CD1c-positive myeloid dendritic cell (primary cell): ENCODE measurements at regions not wholly inside any gene's neighbourhood (a gene's known extent, or its start where the extent isn't known, plus 50 kb on each side); places are given as distances from the start of the nearest gene placed in this dataset.
"Not testable (repeated sequence)": the region's sequence is repeated elsewhere in the genome, so short reads cannot be mapped to it uniquely, and the experiment has no call there.

Experiments used
- DNase-seq: peaks from one replicate; pipeline ENCODE4 v3.0.0-alpha.2; 2016; ENCODE audit errors: extremely low spot score

DNA sequence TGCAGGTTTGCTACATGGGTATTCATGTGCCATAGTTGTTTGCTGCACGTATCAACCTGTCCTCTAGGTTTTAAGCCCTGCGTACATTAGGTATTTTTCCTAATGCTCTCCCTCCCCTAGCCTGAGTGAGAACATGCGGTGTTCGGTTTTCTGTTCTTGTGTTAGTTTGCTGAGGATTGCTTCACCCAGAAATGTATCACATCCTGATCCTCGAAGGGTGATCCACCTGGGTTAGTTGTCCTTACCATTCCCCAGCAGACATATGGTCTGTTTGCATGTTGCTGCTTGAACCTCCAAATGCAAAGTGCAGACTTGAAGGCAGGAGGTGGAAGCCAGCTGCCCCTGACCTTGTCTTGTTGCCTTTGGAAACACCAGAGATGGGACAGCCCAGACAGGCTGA, 161.5 kb upstream of the WDR1 start:
- DNase-seq: no peak

DNA sequence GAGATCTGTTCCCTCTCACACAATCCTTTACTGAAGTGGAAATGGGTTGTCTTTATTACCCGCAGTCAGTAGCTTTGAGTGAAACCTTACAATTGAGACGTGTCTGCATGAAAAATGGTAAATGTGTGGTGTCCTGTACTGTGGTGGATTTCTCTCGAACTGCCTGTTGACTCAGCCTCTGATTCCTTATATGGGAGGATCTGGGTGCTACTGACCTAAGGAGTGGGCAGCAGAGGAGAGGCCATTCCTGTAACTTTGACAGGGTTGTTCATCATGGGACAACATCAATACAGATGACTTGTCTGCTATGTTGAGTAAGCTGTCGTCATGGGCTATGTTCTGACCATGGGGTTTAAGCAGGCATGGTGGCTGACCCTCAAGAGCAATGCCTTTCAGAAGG, 159.6 kb upstream of the WDR1 start:
- DNase-seq: no peak

DNA sequence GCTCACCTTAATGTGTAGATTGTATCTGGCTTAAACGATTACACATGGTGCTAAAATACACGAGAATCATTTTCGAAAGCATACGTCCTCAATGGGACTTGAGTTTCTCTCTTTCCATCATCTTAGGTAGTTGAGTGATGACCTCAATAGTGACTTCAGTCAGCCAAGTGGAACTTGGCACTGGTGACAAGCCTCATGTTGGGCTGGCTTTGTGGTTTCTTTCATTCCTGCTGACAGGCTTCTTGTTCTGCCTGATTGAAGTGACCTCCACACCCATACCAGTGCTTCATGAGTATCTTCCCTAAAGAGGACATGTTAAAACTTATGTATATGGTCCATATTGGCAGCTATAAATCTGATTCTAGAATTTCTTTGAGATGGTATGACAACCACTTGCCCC, 159.1 kb upstream of the WDR1 start:
- no peak for DNase-seq

DNA sequence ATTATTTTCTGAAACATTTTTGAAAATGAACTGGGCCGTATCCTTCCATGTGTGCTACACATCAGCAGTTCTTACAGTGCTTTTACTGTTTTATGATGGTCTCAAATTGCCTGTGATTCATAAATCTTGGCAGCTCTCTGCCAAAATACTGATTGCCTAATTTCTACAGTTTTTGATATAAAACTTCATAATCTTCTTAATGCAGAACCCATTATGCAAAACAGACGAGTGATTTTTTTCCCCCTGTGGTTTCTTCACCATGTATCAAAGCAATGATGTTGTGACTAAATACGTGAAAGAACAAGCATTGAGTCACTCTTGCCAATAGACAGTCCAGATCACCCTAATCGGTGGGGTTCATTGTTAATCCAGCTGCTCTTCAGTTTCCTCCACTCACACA, 156.4 kb upstream of the WDR1 start:
- DNase-seq: no peak

DNA sequence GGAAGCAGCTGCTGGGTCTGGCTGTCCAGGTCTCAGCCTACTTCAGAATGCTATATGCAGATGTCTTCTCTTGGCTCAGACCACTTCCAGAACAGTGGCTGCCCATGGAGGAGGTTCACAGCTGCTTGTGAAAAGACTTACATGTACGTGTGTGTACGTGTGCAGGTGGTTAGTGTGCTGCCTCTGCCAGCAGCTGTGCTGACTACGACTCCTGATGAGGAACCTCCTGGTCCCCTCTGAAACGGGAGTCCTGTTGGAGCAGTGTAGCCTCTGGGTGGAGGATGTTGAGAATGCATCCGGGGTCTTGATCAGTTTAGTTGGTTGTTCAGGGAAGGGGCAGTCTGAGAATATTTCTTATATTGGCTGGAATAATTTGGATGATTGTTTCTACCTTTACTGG, 155.9 kb upstream of the WDR1 start:
- DNase-seq: no peak

DNA sequence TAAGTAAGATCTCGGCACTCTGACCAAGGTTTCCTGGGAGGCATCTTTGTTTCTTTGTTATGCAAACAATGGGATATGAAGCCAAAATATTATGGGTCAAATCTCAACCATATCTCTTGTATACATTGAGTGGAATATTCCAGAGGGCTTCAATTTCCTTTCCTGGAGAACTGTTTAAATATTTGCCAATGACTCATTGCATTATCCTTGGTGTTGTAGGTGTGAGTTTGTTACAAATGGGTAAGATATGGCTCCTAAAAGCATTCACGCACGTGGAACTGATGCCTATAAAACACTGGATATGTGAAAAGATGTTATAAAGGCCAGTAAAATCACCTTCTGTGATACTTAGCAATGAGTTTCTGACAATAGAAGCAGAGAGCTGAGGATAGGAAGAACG, 150.5 kb upstream of the WDR1 start:
- DNase-seq: no peak

DNA sequence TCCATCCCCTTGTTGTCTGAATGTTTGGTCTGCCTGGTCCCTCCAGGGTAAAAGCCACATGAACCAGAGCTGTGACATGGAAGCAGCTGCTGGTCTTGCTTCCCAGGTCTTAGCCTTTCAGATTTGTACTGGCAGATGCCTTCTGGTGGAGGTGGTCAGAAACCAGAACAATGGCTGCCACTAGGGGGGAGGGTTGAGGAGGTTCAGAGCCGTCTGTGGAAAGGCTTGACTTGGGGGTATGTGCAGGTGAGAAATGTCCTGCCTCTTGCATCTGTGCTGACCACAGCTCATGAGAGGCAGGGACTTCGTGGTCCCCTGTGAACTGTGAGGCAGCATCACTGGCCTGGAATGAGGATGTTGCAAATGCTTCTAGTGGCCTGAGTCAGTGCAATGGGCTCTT, 144.2 kb upstream of the WDR1 start:
- no peak for DNase-seq

DNA sequence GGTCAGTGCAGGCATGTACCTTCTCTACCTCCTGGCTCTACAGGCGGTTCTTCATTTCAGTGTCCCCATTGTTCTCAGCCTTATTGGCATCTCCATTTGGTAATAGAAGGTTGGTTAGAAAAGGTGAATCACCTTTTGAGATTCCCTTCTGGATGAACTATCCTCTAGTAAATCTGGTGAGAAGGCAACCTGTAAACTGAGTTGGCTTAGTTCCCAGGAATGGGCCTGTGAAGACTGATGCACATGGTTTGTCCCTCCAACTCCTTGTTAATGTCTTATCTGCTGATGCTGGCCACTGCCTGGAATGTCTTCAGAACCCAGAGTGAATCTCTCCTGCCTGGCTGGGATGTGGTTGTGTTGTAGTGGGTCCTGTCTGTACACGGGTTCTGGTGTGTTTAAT, 143.4 kb upstream of the WDR1 start:
- DNase-seq: no peak

DNA sequence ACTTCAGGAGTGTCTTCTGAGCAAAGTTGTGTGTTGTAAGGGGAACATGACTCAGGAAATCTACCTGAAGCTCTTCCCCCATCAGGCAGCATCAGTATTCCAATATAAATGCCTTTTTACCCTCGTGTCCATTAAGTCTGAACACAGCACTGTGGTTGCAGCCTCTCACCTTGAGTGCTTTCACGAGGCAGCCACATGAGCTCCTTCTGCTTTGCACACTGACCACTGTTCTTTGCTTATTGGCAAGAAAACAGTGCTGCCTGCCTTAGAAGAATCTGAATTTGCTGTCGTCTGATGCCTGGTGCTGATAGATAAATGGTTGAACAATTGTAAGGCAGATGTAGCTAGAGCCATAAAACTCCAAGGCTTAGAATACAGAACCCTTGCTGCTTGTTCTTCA, 139.6 kb upstream of the WDR1 start:
- no peak for DNase-seq

DNA sequence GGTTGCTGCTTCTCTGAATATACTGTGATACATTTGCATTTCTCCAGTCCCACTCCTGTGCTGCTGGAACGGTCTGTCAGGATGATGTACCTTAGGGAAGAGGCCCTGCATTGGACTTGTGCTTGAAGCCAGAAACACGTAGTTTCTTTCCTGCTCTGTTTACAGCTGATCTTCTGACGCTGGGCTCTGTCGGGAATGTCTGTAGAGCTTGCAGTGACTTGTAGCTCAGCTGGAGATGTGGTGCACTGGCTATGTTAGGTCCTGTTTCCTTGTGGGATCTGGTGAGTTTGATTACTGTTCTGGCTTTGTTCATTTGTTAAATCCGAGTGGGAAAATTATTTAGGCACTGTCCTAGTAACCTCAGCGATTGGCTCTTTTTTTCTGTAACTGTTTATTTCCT, 137.2 kb upstream of the WDR1 start:
- DNase-seq: no peak

DNA sequence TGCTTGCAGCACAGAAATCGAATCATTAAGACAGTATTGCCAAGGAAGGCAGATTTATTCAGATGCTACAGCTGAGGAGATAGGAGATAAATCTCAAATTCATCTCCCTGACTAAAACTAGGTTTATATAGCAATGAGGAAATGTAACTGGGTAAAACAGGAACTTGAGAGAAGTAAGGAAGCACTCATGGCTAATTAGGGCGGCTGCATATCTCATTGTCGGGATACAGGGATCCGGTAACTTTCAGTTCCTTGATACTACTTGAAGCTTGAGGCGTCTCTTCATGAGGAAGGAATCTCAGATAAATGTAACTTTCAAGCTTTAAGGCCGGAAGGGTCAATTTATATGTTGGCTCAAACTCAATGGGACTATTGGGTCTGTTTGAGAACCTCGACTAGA, 129.2 kb upstream of the WDR1 start:
- peak; percentile 84 for DNase-seq

DNA sequence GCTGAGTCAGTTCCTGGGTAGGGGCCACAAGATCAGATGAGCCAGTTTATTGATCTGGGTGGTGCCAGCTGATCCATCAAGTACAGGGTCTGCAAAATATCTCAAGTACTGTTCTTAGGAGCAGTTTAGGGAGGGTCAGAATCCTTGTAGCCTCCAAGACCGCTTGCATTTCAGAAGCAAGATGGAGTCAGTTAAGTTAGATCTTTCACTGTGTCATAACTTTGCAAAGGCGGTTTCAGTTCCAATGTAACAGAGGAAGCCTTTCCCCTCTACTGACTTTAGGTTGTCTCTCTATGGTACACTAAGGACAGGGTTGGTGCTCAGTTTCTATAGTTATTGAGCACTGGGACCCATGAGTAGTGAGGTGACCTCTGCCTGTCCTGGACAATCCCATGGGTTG, 127.3 kb upstream of the WDR1 start:
- no peak for DNase-seq

DNA sequence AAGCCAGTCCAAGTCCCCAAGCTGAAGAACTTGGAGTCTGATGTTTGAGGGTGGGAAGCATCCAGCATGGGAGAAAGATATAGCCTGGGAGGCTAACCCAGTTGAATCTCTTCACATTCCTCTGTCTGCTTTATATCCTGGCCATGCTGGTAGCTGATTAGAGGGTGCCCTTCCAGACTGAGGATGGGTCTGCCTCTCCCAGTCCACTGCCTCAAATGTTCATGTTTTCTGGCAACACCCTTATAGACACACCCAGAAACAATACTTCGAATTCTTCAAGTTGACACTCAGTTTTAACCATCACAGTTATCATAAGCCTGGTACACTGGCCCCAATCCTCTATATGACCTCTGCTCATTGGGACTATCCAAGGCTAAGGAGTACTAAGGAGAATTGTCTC, 124.1 kb upstream of the WDR1 start:
- DNase-seq: no peak

DNA sequence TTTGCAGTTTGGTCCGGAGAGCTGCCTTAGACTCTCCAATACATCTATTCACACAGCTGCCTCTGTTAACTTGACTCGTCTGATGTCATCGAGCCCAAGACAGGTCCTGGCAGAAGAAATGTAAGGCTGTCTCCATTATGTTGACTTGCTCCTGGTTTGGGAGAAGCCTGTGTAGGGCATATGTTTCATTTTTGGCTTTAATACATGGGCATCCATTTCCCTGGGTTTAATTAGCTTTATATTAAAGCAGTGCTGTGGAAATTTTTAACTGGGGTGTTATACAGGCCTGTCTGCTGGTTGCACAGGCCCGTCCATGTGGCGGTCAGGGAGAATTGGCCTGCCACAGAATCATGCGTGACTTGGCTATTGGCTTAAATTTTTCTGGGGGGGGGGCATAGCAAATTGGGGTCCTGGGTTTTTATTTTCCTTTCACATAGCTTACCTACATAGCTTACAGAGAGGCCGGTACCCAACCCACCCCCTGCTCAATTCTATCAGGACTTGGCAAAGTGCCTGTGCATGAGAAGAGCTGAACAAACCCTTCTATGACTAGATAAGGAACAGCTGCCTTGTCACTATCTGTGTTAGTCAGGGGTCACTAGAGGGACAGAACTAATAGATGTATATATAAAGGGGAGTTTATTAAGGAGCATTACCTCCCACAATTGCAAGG, 123.5 kb upstream of the WDR1 start:
- no peak for DNase-seq

DNA sequence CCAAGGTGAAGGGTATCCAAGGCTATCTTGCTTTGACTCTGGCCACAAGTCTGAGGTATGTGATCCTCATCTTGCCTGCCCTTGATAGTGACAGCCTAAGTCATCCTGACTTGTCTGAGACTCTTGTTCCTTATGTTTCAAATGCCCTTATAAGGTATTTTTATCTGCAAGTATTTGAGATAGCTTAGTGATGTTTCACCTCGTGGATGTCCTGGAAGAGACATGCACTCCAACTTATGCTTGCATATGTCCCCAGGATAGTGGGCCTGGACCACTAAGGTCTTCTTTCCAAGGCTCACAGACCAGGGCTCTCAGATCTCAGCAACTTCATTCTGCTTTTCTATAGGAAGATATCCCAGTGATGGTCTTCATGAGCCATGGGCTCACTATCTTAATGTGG, 120.5 kb upstream of the WDR1 start:
- no peak for DNase-seq

DNA sequence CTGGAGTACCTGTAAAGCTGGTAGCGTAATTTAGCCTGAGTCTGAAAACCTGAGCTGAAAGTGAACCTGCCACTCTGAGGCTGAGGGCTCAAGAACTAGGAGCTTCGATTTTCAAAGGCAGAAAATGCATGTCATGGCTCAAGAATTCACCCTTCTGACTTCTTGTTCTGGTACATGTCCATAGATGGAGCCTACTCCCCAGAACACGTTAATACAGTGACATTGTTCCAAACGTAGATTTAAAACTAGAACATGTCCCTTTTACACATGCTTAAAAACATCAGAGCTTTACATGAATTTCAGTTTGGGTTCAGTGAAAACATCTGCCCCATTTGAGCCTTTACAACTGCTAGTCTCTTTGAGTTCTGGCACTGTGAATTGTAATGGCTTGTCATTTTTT, 115.5 kb upstream of the WDR1 start:
- DNase-seq: no peak

DNA sequence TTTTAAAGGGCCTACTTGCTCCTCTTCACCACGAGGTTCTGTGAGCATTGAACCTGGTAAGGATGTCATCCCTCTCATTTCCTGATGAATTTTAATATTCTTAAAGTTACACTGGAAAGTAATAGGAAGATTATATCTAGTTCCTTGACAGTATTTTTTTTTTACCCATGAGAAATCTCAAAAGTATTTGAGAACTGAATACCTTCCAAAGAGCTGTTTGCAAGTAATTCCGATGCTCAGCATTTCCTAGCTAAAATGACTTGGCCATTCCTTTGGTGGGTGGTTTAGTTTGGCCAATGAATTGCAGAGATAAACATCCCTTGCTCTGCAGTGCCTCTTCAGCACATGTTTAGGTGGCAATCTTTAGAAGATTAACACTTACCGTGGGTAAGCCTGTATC, 110.2 kb upstream of the WDR1 start:
- no peak for DNase-seq

DNA sequence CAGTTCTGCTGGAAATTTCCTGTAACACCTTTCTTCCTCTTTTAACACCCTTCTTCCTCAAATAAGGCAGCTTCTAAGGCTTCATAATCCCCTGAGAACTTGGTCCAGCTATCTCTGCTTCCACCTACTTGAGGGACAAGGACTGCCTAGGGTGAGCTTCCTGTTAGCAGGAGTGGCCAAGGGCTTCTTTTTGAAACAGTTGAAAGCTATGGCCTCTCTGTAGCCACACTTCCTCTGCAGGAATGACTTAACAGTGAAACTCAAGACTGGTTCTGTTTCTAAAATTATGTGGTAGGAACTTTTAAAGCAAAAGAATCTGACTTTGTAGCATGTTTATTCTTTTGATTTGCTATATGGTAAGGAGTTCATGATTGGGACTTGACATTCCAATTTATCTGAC, 108.5 kb upstream of the WDR1 start:
- DNase-seq: peak; percentile 47

DNA sequence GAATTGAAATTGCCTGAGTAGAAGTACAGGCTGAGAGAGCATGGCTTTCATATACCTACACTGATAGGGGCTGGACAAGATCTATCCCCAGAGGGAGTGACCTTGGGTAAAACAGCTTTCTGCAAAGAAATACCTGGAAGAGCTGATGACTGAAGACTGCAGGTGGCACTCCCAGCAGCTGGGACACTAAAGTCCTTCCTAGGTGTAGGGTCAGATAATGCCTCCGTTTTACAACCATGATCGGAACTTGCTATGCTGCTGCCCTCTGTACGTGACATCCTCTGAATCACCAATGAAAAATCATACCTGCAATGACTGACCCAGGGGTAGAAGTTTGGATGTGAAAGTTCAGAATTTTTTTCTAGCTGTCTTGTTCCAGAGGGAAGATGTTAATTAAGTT, 107.2 kb upstream of the WDR1 start:
- DNase-seq: no peak

DNA sequence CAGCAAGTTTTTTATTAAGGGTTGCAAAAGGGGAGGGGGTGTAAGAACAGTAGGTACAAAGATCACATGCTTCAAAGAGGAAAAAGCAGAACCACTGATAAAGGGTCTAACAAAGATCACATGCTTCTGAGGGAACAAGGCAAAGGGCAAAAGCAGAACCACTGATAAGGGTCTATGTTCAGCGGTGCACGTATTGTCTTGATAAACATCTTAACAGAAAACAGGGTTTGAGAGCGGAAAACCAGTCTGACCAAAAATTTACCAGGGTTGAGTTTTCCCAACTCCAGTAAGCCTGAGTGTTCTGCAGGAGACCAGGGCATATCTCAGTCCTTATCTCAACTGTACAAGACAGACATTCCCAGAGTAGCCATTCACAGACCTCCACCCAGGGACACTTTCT, 96.9 kb upstream of the WDR1 start:
- DNase-seq: not testable (repeated sequence)

DNA sequence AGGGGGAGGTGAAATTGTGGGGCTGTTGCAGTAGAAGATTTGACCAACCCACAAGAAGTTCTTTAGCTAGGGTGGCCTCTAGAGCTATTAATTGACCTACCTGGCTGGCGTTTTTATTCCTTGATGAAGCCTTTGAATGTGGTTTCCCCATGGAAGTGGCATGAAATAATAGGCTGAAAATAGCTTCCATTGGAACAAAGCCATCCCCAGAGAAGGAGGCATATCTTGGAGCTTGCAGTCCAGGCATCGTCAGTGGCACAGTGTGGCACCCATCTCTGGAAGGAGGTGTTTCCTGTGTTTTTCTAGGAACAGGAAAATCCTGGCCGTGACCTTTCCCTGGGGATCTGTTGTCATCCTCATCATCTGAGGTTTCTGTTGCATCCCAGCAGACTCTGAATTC, 96.3 kb upstream of the WDR1 start:
- no peak for DNase-seq

DNA sequence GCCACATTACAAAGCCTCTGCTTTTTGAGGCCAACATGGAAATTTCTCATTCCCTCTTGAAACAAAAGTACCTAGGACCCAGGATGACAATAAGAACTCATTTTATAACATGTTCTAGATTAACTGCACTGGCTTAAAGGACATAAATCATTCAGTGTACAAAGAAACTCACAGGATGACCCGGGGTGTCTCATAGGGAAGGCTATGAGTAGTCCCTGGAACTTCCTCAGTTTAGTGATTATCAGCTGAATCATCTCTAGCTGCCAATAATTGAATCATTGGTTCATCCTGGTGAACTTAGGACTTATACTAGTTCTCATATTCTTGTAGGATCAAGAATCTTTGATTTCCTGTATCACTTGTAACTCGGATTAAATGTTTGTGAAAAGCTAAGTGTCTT, 95.8 kb upstream of the WDR1 start:
- no peak for DNase-seq

DNA sequence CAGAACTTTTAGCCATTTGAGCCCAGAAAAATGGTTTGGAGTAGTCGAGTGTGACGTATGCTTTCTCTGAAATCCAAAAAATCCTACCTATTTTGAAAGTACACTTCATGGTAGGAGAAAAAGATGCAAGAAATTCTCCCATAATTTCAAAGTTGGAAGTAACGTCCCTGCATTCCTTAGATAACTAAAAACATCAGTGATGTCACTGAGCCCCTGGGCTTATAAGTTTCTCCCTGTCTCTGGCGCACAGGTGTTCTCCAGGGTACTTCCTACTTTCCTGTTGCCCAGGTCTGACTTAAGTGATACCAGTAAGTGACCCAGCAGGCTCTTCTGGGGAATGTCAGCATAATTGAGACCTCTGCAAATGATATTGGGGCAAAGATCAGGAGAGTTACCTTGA, 90.5 kb upstream of the WDR1 start:
- DNase-seq: no peak

DNA sequence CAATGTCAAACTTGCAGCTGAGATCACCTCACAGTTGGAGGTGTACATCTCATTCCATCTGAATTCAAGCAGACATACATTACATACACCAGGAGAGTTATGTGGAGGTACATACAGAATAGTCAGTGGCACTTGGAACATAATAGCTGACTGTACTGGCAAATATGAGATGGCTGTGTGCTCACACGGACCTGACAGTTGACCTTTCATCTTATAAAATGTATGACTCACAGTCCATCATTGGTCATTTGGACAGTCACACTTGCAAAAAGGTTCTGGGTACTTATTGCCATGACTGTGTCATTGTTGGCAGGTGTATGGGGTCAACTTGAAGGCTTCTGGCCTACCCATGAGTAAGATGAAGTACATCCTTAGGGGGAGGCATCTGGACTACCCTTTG, 88.6 kb upstream of the WDR1 start:
- no peak for DNase-seq
